Uterus (tissue), 3 donors: ENCODE measurements at regions not wholly inside any gene's neighbourhood (a gene's known extent, or its start where the extent isn't known, plus 50 kb on each side); places are given as distances from the start of the nearest gene placed in this dataset.

ENCODE experiments used
- DNase-seq, 2 donors: peaks; one replicate each; pipeline ENCODE4 v3.0.0-alpha.2; 2019 to 2020
- H3K27ac ChIP-seq, 2 donors: fragments of 200-600 bp; sonication (generic); 1 replicate in 1 of 2; 2 replicates in 1 of 2; pipeline ENCODE4 v1.5.1; 2016 to 2018
- H3K27me3 ChIP-seq, 2 donors: fragments of 200-600 bp; sonication (generic); one replicate each; pipeline ENCODE4 v1.5.1; 2018 to 2019; ENCODE audit warnings: control low read depth in 1 of 2
- H3K36me3 ChIP-seq, 2 donors: fragments of 200-600 bp; sonication (generic); one replicate each; pipeline ENCODE4 v1.5.1; 2019; ENCODE audit warnings: control low read depth in 1 of 2
- H3K4me1 ChIP-seq, 2 donors: fragments of 200-600 bp; sonication (generic); one replicate each; pipeline ENCODE4 v1.5.1; 2018 to 2019; ENCODE audit warnings: control low read depth in 1 of 2
- H3K4me3 ChIP-seq, 2 donors: fragments of 200-600 bp; sonication (generic); 1 replicate in 1 of 2; 2 replicates in 1 of 2; pipeline ENCODE4 v1.5.1; 2018 to 2019; ENCODE audit warnings: mild to moderate bottlenecking in 1 of 2
- H3K9me3 ChIP-seq, 2 donors: fragments of 200-600 bp; sonication (generic); one replicate each; pipeline ENCODE4 v1.5.1; 2019; ENCODE audit warnings: control low read depth in 1 of 2
- CTCF ChIP-seq, 4 experiments: fragments of 200-600 bp in 2 of 4; fragments of 450-650 bp in 2 of 4; sonication (generic) in 2 of 4; IDR thresholded peaks; one replicate each; pipeline ENCODE4 v1.5.1; 2016 to 2019; ENCODE audit warnings: antibody characterized with exemption in 4 of 4, mild to moderate bottlenecking in 2 of 4, moderate library complexity in 1 of 4
- POLR2A ChIP-seq, 2 donors: fragments of 450-650 bp; IDR thresholded peaks; one replicate each; pipeline ENCODE4 v1.6.1; 2016; ENCODE audit warnings: antibody characterized with exemption in 2 of 2, mild to moderate bottlenecking in 1 of 2, moderate library complexity in 1 of 2
- intact Hi-C: fragments of 100-400 bp; cut with DNase I; formaldehyde crosslinking; loops from one replicate; pipeline ENCODE4 v1.15.1; 2023; ENCODE audit warnings: low total_unique reads
- donor health status: DM: yes; HTN: yes; CAD: no.

GRCh38 chr5:92380069-92380770 is 997.1 kb upstream of the ARRDC3 start:
- no peaks in the 10 kb centered on the region for H3K9me3 ChIP-seq
- no peaks in the 10 kb centered on the region for H3K27me3 ChIP-seq
- no peaks in the 10 kb centered on the region for H3K36me3 ChIP-seq
- intact Hi-C loops: no loop called here
- TF ChIP-seq POLR2A (IDR thresholded peaks at IDR 0.05) (no peak), CTCF (IDR thresholded peaks at IDR 0.05) (no peak)
- H3K27ac ChIP-seq: no peak overlapping the region
- no peaks in the 10 kb centered on the region for H3K4me1 ChIP-seq
- no peak for DNase-seq
- no peak overlapping the region for H3K4me3 ChIP-seq

- no peaks in the 10 kb centered on the region for H3K4me1 ChIP-seq
- no peak for DNase-seq
- H3K4me3 ChIP-seq: no peak overlapping the region
- intact Hi-C loops: no loop called here
- H3K9me3 ChIP-seq: no peaks in the 10 kb centered on the region
- H3K27me3 ChIP-seq: no peaks in the 10 kb centered on the region
- H3K27ac ChIP-seq: no peak overlapping the region
- no peaks in the 10 kb centered on the region for H3K36me3 ChIP-seq
- TF ChIP-seq CTCF (IDR thresholded peaks at IDR 0.05) (no peak), POLR2A (IDR thresholded peaks at IDR 0.05) (no peak)
Measured at GRCh38 chr5:92378966-92379611, 996.0 kb upstream of the ARRDC3 start.

- intact Hi-C loops: no loop called here
- TF ChIP-seq CTCF (IDR thresholded peaks at IDR 0.05) (no peak), POLR2A (IDR thresholded peaks at IDR 0.05) (no peak)
Measured at GRCh38 chr5:92374859-92375258, 991.7 kb upstream of the ARRDC3 start.

GRCh38 chr5:92372766-92373165 is 989.6 kb upstream of the ARRDC3 start:
- no peak overlapping the region for H3K4me3 ChIP-seq
- no peak for TF ChIP-seq POLR2A (IDR thresholded peaks at IDR 0.05)
- no peak for TF ChIP-seq CTCF (IDR thresholded peaks at IDR 0.05)
- no peaks in the 10 kb centered on the region for H3K36me3 ChIP-seq
- H3K9me3 ChIP-seq: no peaks in the 10 kb centered on the region
- H3K27me3 ChIP-seq: no peaks in the 10 kb centered on the region
- no peak overlapping the region for H3K27ac ChIP-seq
- intact Hi-C loops: no loop called here
- no peak for DNase-seq
- no peaks in the 10 kb centered on the region for H3K4me1 ChIP-seq

More at GRCh38 chr5:92374859-92375258, 991.7 kb upstream of the ARRDC3 start:
- Histone ChIP-seq H3K4me1 (no peaks in the 10 kb centered on the region), H3K9me3 (no peaks in the 10 kb centered on the region), H3K27ac (no peak overlapping the region), H3K4me3 (no peak overlapping the region), H3K36me3 (no peaks in the 10 kb centered on the region), H3K27me3 (no peaks in the 10 kb centered on the region)
- DNase-seq: no peak

- no peak overlapping the region for H3K27ac ChIP-seq
- H3K4me3 ChIP-seq: no peak overlapping the region
- no peaks in the 10 kb centered on the region for H3K27me3 ChIP-seq
- no peaks in the 10 kb centered on the region for H3K36me3 ChIP-seq
- H3K9me3 ChIP-seq: no peaks in the 10 kb centered on the region
- DNase-seq: no peak
- intact Hi-C loops: no loop called here
- H3K4me1 ChIP-seq: no peaks in the 10 kb centered on the region
- TF ChIP-seq CTCF (IDR thresholded peaks at IDR 0.05) (no peak), POLR2A (IDR thresholded peaks at IDR 0.05) (no peak)
Measured at GRCh38 chr5:92371889-92372235, 988.7 kb upstream of the ARRDC3 start.
